ENCODE measurements at regions not wholly inside any gene's neighbourhood (a gene's known extent, or its start where the extent isn't known, plus 50 kb on each side); places are given as distances from the start of the nearest gene placed in this dataset.

- no peak for TF ChIP-seq POLR2AphosphoS5 (IDR thresholded peaks at IDR 0.05; ENCODE audit: low read depth)
- no peak for TF ChIP-seq STAT1 (IDR thresholded peaks at IDR 0.05; ENCODE audit: unreplicated experiment)
These were observed 622.2 kb upstream of the CNTN5 start (continued) for GRCh38 chr11:98398508-98398907.

DNA sequence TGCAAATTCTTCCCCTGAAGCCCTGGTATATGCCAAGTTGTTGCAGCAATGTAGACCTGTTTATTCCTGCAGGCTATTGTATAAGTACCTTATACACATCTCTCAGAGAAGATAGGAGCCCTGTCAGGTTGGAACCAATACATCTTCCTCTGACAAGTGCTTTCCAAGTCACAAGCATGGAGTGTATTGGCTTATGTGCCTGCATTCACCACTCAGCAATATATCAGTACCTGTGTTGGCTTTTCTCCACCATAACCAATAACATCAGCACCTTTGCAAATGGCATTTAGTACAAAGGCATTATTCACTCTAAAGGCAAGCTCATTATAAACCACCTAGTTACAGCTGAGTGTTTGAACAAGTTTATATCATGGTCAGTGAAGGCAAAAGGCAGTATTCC, 611.7 kb upstream of the CNTN5 start:
- H3K36me3 Mint-ChIP-seq (ENCODE audit: low read depth): no peaks in the 10 kb centered on the region
- no peaks in the 10 kb centered on the region for H3K4me1 ChIP-seq (ENCODE audit: insufficient read depth)
- DNase-seq (ENCODE audit: low spot score) (no peak), ATAC-seq (no peak)
- H3K4me3 Mint-ChIP-seq: no peak overlapping the region
- no peaks in the 10 kb centered on the region for H3K9me3 Mint-ChIP-seq
- H3K4me2 ChIP-seq: no peak overlapping the region
- H3K4me1 Mint-ChIP-seq: peaks cover 12% of the 10 kb centered on the region
- H3K4me3 ChIP-seq: no peak overlapping the region
- no peaks in the 10 kb centered on the region for H3K9me2 ChIP-seq (ENCODE audit: insufficient read depth)
- H3K27me3 Mint-ChIP-seq (ENCODE audit: insufficient read depth, low read depth, poor library complexity): no peaks in the 10 kb centered on the region
- H2AFZ ChIP-seq: no peak overlapping the region
- H3K27me3 ChIP-seq (ENCODE audit: insufficient read depth): no peaks in the 10 kb centered on the region
- H3F3A ChIP-seq (replicated peaks; ENCODE audit: low read depth): no peaks in the 10 kb centered on the region
- no peaks in the 10 kb centered on the region for H4K20me1 ChIP-seq (replicated peaks; ENCODE audit: insufficient read depth)
- H3K27ac ChIP-seq (ENCODE audit: low read depth): no peak overlapping the region
- no peaks in the 10 kb centered on the region for H3K79me2 ChIP-seq (replicated peaks; ENCODE audit: insufficient read depth)
- TF ChIP-seq, protein P1, sequence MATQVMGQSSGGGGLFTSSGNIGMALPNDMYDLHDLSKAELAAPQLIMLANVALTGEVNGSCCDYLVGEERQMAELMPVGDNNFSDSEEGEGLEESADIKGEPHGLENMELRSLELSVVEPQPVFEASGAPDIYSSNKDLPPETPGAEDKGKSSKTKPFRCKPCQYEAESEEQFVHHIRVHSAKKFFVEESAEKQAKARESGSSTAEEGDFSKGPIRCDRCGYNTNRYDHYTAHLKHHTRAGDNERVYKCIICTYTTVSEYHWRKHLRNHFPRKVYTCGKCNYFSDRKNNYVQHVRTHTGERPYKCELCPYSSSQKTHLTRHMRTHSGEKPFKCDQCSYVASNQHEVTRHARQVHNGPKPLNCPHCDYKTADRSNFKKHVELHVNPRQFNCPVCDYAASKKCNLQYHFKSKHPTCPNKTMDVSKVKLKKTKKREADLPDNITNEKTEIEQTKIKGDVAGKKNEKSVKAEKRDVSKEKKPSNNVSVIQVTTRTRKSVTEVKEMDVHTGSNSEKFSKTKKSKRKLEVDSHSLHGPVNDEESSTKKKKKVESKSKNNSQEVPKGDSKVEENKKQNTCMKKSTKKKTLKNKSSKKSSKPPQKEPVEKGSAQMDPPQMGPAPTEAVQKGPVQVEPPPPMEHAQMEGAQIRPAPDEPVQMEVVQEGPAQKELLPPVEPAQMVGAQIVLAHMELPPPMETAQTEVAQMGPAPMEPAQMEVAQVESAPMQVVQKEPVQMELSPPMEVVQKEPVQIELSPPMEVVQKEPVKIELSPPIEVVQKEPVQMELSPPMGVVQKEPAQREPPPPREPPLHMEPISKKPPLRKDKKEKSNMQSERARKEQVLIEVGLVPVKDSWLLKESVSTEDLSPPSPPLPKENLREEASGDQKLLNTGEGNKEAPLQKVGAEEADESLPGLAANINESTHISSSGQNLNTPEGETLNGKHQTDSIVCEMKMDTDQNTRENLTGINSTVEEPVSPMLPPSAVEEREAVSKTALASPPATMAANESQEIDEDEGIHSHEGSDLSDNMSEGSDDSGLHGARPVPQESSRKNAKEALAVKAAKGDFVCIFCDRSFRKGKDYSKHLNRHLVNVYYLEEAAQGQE (IDR thresholded peaks at IDR 0.05; ENCODE audit: unreplicated experiment): no peak
- TF ChIP-seq, protein P2, sequence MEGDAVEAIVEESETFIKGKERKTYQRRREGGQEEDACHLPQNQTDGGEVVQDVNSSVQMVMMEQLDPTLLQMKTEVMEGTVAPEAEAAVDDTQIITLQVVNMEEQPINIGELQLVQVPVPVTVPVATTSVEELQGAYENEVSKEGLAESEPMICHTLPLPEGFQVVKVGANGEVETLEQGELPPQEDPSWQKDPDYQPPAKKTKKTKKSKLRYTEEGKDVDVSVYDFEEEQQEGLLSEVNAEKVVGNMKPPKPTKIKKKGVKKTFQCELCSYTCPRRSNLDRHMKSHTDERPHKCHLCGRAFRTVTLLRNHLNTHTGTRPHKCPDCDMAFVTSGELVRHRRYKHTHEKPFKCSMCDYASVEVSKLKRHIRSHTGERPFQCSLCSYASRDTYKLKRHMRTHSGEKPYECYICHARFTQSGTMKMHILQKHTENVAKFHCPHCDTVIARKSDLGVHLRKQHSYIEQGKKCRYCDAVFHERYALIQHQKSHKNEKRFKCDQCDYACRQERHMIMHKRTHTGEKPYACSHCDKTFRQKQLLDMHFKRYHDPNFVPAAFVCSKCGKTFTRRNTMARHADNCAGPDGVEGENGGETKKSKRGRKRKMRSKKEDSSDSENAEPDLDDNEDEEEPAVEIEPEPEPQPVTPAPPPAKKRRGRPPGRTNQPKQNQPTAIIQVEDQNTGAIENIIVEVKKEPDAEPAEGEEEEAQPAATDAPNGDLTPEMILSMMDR (conservative IDR thresholded peaks at IDR 0.05; ENCODE audit: low read depth in 2 of 2): no peak
- TF ChIP-seq ZNF331 (CRISPR knock-in tag; IDR thresholded peaks at IDR 0.05; ENCODE audit: low read depth) (no peak), NANOG (IDR thresholded peaks at IDR 0.05; ENCODE audit: borderline replicate concordance) (no peak), ZNF114 (CRISPR knock-in tag; IDR thresholded peaks at IDR 0.05) (no peak), POLR2AphosphoS5 (IDR thresholded peaks at IDR 0.05; ENCODE audit: low read depth) (no peak), EZH2phosphoT487 (IDR thresholded peaks at IDR 0.05; ENCODE audit: unreplicated experiment) (no peak)
- TF ChIP-seq, protein P3, sequence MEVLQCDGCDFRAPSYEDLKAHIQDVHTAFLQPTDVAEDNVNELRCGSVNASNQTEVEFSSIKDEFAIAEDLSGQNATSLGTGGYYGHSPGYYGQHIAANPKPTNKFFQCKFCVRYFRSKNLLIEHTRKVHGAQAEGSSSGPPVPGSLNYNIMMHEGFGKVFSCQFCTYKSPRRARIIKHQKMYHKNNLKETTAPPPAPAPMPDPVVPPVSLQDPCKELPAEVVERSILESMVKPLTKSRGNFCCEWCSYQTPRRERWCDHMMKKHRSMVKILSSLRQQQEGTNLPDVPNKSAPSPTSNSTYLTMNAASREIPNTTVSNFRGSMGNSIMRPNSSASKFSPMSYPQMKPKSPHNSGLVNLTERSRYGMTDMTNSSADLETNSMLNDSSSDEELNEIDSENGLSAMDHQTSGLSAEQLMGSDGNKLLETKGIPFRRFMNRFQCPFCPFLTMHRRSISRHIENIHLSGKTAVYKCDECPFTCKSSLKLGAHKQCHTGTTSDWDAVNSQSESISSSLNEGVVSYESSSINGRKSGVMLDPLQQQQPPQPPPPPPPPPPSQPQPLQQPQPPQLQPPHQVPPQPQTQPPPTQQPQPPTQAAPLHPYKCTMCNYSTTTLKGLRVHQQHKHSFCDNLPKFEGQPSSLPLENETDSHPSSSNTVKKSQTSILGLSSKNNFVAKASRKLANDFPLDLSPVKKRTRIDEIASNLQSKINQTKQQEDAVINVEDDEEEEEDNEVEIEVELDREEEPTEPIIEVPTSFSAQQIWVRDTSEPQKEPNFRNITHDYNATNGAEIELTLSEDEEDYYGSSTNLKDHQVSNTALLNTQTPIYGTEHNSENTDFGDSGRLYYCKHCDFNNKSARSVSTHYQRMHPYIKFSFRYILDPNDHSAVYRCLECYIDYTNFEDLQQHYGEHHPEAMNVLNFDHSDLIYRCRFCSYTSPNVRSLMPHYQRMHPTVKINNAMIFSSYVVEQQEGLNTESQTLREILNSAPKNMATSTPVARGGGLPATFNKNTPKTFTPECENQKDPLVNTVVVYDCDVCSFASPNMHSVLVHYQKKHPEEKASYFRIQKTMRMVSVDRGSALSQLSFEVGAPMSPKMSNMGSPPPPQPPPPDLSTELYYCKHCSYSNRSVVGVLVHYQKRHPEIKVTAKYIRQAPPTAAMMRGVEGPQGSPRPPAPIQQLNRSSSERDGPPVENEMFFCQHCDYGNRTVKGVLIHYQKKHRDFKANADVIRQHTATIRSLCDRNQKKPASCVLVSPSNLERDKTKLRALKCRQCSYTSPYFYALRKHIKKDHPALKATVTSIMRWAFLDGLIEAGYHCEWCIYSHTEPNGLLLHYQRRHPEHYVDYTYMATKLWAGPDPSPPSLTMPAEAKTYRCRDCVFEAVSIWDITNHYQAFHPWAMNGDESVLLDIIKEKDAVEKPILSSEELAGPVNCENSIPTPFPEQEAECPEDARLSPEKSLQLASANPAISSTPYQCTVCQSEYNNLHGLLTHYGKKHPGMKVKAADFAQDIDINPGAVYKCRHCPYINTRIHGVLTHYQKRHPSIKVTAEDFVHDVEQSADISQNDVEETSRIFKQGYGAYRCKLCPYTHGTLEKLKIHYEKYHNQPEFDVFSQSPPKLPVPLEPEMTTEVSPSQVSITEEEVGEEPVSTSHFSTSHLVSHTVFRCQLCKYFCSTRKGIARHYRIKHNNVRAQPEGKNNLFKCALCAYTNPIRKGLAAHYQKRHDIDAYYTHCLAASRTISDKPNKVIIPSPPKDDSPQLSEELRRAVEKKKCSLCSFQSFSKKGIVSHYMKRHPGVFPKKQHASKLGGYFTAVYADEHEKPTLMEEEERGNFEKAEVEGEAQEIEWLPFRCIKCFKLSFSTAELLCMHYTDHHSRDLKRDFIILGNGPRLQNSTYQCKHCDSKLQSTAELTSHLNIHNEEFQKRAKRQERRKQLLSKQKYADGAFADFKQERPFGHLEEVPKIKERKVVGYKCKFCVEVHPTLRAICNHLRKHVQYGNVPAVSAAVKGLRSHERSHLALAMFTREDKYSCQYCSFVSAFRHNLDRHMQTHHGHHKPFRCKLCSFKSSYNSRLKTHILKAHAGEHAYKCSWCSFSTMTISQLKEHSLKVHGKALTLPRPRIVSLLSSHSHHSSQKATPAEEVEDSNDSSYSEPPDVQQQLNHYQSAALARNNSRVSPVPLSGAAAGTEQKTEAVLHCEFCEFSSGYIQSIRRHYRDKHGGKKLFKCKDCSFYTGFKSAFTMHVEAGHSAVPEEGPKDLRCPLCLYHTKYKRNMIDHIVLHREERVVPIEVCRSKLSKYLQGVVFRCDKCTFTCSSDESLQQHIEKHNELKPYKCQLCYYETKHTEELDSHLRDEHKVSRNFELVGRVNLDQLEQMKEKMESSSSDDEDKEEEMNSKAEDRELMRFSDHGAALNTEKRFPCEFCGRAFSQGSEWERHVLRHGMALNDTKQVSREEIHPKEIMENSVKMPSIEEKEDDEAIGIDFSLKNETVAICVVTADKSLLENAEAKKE (CRISPR knock-in tag; IDR thresholded peaks at IDR 0.05): no peak
- H3K27ac Mint-ChIP-seq: no peak overlapping the region
- no peaks in the 10 kb centered on the region for H3K36me3 ChIP-seq (ENCODE audit: insufficient read depth)

Data from GM23338 (cell line).